ENCODE measurements at regions not wholly inside any gene's neighbourhood (a gene's known extent, or its start where the extent isn't known, plus 50 kb on each side); places are given as distances from the start of the nearest gene placed in this dataset.
"Not testable (repeated sequence)": the region's sequence is repeated elsewhere in the genome, so short reads cannot be mapped to it uniquely, and the experiment has no call there.

GRCh38 chr11:121379145-121379810 is 72.8 kb upstream of the SORL1 start:
- not testable (repeated sequence) for H3K27ac Mint-ChIP-seq; H3K36me3 Mint-ChIP-seq (ENCODE audit: low read depth); H3K9me3 Mint-ChIP-seq; H3K27me3 Mint-ChIP-seq (ENCODE audit: low read depth); H3K4me3 Mint-ChIP-seq
- H3K4me1 Mint-ChIP-seq (ENCODE audit: low read depth): peaks cover 39% of the 10 kb centered on the region

GRCh38 chr11:121383716-121384115 is 68.4 kb upstream of the SORL1 start:
- Mint-ChIP-seq H3K27me3 (ENCODE audit: low read depth) (peaks cover 6% of the 10 kb centered on the region), H3K27ac (no peak overlapping the region), H3K36me3 (ENCODE audit: low read depth) (no peaks in the 10 kb centered on the region), H3K9me3 (no peaks in the 10 kb centered on the region), H3K4me1 (ENCODE audit: low read depth) (peaks cover 16% of the 10 kb centered on the region), H3K4me3 (no peak overlapping the region)

- H3K4me3 Mint-ChIP-seq: no peak overlapping the region
- H3K4me1 Mint-ChIP-seq (ENCODE audit: low read depth): peaks cover 4% of the 10 kb centered on the region
- H3K36me3 Mint-ChIP-seq (ENCODE audit: low read depth): no peaks in the 10 kb centered on the region
- no peak overlapping the region for H3K27ac Mint-ChIP-seq
- H3K9me3 Mint-ChIP-seq: no peaks in the 10 kb centered on the region
- H3K27me3 Mint-ChIP-seq (ENCODE audit: low read depth): no peaks in the 10 kb centered on the region
These were observed 66.4 kb upstream of the SORL1 start for GRCh38 chr11:121385688-121386087.

Data from T-helper 1 cell treated with Interleukin-12 subunit alpha and Interleukin-12 subunit beta and Interleukin-4 antibody, amounts not matched to agents 30 μg/mL and 1 μg/mL, for 36 hours (primary cell).